ENCODE measurements at regions not wholly inside any gene's neighbourhood (a gene's known extent, or its start where the extent isn't known, plus 50 kb on each side); places are given as distances from the start of the nearest gene placed in this dataset.

DNA sequence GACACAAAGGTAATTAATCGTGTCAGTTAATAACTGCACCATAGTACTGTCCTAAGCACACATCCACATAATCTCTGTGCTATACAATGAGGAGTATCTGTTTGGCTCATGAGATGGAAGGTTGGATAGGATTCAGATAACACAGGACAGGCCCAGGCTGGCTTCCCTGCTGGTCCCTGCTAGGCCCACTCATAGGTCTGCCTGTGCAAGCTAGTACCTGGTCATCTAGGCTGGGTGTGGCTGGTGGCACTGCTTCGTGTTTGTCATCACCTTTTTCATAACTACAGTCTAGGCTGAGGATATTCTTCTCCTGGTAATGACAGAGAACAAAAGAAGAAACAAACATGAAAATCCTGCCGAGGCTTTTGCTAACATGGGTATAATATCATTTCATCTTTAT is 392.8 kb downstream of the TRIB2 start:
- DNase-seq, result no peak

DNA sequence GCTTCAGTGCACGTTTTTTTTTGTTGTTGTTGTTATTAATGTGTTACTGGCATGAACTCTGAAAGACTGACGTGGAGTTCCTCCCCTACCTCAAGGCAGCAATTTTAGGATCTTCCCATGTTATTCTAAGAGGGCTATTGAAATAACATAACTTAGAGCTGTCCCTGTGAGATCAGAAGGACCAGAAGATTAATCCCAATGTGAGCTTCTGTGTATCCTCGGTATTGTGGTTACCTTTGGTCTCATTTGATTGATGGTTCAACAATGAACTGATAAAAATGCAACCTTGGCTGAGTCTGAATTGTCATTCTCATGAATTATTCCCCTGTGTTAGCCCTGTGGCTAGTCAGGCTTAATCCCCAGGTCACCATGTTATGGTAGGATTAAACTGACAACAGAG is 394.1 kb downstream of the TRIB2 start:
- no peak for DNase-seq

DNA sequence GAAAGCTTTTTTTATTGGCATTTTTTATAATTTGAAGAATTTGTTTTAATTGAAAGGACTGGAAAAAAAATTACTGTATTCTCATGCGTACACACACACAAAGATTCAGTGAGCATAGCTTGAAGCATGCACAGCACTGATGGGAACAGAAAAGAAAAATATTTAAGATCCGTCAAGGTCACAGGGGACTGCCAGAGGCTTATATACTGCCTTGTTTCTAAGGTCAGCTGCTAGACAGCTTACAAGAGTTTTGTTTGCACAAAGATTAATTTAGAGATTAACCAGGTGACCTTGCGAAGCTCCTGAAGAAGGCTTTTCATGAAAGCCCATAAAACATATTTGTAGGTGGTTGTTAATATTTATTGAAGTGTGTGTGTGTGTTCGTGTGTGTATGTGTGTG is 396.3 kb downstream of the TRIB2 start:
- no peak for DNase-seq

DNA sequence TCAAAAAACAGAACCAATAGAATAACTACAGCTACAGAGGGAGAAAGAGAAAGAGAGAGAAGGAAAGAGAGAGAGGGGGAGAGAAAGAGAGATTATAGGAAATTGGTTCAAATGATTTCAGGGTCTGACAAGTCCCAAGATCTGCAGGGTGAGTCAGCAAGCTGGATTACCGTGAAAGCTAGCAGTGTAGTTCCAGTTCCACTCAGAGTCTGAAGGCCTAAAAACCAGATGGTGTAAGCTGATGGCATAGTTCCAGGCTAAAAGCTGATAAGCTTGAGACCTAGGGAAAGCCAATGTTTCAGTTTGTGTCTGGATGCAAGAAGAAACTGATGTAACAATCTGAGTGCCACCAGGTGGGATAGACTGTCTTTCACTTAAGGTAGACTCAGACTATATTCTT is 397.7 kb downstream of the TRIB2 start:
- no peak for DNase-seq

DNA sequence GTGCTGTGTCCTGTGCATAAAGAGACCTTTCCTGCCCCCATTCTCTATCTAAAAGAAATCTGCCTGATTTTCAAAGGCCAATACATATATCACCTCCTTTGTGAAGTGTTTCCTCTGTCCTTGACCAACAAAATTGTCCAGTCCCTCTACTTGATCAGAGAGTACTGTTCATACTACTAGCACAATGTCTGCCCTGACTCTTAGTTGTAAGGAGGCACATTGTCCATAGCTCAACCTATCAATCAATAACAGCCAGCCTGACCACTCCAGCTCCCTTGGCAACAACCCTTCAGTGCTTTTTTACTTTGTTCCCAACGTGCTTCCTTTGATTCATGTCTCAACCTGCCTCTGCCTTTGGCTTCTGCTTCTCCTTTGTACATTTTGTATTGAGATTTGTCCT is 398.9 kb downstream of the TRIB2 start:
- no peak for DNase-seq

DNA sequence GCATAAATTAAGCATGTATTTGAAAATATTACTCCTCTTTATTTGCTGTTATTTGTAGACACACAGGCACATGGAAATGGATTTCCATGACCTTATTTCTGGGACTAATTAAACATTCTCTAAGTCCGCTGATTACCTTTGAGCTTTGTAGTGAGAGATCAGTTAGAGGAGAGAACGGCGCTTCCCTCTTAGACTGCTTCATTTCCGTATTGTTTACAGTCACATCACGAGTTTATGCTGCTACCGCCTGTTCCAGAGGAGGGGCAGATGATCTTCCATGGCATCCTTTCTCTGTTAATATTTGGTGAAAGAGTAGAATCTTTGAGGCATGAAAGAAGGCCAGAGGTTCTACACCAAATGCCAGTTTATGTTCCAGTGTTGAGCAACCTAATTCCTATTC is 404.4 kb downstream of the TRIB2 start:
- DNase-seq, result no peak

DNA sequence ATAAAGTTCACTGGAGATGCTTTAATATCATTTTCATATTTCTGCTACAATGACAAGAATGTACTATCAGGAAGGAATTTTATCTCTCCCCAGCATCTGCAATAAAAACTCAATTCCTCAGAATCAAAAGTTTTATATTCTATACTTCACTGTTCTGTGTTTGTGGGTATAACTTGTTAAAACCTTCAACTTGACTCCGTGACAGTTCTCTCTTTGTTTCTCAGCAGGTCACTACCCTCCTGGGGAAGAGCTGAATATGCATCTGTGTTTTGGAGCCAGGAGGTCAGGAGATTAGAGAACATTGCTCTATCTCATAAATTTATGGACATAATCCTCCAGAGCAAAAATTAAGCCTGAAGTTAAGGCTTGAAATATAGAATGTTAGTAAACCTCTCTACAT is 411.4 kb downstream of the TRIB2 start:
- no peak for DNase-seq

DNA sequence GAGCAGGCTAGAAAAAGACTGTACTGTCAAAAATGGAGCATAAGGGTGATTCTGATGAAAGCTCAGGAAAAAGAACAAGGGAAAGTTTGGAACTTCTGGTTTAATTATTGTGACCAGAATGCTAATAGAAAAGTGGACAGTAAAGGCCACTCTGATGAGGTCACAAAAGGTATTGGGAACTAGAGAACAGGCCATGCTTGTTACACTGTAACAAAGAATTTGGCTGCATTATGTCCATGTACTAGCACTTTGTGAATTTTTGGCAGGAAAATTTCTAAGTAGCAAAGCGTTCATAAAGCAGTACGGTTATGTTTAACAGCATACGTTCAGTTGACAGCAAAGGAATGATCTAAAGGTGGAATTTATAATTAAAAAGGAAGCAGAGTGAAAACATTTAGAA is 418.6 kb downstream of the TRIB2 start:
- no peak for DNase-seq

DNA sequence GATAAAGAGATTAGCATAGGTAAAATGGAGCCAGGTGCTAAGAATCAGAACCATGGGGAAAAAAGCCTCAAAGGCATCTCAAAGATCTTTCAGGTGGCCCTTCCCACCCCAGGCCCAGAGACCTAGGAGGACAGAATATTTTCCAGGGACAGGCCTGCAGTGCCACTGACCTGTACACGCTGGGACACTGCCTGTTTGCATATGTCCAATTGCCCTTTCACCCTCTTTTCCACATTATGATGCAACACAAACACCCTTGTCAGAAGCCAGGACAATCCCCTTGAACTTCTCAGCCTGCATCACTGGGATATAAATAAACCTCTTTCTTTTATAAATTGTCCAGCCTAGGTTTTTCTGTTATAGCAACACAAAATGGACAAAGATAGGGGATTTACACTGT is 419.1 kb downstream of the TRIB2 start:
- no peak for DNase-seq

DNA sequence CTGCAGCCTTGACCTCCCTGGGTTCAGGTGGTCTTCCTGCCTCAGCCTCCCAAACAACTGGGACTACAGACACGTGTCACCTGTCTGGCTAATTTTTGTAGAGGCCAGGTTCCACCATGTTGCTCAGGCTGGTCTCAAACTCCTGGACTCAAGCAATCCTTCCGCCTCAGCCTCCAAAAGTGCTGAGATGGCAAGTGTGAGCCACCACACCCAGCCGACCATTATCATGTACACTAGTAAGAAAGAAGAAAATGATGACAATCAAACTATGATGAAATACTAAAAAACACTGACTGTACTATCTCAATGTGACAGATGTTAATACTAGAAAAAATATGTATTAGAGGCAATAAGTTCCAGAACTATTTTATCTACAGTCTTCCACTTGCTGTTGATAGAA is 420.9 kb downstream of the TRIB2 start:
- DNase-seq, result no peak

DNA sequence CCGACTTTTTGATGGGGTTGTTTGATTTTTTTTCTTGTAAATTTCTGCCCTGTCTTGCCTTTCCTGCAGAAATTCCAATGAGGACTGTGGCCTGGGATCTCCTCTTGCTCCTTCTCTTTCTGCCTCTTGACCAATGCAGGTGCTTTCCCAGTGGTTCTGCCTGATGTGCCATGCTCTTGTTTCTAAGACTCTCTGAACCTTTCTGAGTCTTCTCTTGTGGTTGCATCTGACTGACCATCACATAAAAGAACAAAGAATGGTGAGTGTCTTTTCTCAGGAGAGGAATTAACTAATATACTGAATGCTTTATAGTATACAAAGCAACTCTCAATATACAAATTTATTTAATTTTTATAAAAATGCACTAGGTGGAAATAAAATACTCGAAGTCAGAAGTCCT is 424.6 kb downstream of the TRIB2 start:
- DNase-seq, result no peak

DNA sequence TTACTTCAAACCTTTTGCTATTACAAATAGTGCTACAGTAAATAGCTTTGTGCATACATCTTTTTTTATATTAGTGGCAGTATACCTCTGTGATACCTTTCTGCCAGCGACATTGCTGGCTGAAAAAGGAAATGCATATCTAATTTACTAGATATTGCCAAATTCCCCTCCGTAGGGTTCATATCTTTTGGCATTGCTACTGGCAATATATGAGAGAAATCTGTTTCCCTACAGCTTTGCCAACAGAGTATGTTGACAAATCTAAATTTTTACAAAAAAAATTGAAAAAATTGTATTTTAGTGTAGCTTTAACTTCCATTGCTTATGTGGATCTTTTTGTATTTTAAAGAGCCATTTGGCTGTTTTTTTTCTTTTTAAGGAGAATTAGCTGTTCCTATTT is 426.7 kb downstream of the TRIB2 start:
- DNase-seq, result no peak

DNA sequence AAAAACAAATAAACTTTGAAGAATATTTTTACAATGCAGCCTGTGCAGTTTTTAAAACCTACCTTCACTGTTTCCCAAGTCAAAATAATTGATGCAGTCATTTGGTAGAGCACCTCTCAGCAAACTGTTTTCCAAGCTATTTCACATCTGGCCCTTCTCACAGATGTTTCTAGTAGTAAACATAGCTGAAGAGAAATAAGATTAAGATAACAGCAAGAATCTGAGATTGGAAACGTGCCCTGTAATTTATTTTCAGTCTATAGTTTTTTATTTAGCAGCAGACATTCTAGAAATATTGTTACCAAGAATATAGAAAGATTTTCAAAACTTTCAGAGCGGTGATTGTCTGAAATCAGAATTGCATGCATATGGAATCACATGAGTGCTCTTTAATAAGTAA is 440.2 kb downstream of the TRIB2 start:
- no peak for DNase-seq

DNA sequence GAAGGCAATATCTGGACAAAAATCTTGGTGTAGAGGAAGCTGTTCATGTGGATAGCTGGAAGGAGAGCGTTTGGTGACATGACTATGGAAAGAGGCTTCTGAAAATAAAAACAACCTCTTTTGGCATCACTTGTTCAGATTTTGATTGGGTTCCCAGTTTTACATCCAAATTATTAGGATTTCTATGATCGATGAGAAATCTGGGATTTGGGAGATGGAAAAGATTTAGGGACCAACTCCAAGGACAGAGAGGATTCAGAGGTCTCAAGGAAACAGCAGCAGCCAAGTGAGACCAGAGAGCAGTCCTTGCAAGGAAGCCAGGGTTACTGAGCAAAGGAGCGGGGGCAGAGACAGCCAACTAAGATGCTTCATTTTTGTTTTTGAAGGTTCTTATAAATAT is 441.7 kb downstream of the TRIB2 start:
- no peak for DNase-seq

DNA sequence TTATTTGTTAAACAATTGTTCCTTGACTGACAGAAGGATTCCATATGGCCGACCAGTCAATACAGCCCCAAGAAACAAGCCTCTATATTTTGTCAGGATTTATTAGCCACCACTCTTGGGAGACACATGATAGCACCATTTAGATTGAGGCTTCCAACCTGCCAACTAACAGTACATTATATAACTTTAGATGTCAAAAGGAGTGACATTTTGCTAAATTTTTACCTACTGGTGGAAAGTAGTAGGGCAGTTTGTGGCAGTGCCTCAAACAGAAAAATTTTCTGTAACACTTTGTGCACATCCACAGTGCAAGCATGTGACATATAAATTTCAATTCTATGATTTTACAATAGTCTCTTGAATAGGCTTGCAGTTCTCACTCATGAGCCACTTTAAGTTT is 464.0 kb downstream of the TRIB2 start:
- DNase-seq, result no peak

DNA sequence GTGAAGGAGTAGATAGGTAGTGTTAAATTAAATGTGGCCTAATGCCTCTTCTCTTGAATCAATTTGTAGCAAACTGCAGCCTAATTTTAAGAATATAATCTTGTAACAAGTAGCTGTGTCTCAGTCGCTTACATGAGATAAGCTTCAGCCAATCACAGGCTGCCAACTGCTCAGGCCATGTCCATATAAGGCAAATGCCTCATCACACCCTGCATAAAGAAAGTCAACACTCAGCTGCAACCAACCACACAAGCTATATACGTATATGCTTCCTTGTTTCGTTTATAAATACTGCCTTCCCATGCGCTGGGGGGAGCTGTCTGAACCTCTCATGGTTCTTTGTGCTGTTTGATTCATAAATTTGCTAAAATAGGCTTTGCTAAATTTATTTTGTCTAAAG is 476.3 kb downstream of the TRIB2 start:
- no peak for DNase-seq

DNA sequence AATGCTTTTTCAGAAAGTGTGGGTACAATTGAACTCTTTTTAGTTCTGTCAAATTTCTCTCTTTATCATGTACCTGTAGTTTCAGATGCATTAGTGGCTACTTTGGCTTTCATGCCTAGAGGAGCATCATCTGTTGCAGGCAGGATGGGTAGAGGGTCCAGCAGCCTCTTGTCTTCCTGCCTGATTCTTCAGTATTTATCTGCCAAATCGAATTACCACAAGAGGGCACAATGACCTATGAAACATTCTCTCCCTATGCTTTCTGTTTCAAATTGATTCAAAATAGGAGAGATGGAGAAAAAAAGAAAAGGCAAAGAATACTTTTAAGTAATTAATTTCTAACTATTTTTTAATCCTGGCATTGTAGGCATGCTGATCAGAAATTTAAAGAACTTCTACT is 477.2 kb downstream of the TRIB2 start:
- no peak for DNase-seq

DNA sequence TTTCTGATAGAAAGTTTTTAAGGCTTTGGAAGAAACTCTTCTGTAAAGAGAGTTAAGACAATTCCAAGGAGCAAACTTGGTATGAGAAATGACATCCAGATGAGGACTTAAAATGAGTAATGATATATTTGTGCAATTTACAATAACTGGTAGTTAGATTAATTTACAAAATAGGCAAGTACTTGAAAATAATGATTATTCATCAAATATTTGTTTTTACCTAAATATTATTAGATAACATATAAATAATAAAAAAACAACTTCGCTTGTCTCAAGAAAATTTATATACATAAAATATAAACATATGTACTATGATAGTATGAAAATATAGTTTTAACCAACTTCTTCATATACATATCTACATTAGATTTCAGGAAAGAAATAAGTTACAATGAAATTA is 478.5 kb downstream of the TRIB2 start:
- DNase-seq, result no peak

DNA sequence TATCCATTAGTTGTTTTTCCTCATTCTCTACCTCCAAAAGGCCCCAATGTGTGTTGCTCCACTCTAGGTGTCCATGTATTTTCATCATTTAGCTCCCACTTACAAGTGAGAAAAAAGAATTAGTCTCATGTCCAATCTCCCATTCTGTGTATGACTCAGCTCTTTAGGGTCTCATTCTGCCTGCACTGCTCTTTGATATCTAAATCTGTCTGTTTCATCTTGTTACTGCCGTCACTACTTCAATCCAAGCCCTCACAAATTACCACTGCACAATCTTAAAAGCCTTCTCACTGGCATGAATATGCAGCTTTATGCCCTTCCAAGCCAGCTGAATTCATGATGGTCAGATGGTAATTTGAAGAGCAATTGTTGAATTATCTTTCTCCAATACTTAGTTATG is 480.5 kb downstream of the TRIB2 start:
- no peak for DNase-seq

DNA sequence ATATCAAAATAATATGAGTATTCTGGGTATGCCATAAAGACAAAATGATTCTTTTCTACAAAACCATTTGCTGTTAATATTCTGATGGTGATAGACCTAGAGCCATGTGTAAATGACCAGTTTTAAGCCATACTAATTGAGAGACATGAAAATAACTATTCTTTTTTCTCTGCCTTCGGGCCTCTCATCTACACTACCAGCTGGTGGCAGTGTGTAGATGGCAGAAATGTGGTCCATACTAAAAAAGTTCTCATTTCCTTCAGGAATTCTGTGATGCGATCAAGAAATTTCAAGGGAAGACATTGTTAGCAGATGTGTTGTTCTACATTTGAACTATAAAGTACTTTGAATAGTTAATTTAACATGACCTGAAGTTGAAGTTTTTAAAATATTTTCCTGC is 485.2 kb downstream of the TRIB2 start:
- no peak for DNase-seq

DNA sequence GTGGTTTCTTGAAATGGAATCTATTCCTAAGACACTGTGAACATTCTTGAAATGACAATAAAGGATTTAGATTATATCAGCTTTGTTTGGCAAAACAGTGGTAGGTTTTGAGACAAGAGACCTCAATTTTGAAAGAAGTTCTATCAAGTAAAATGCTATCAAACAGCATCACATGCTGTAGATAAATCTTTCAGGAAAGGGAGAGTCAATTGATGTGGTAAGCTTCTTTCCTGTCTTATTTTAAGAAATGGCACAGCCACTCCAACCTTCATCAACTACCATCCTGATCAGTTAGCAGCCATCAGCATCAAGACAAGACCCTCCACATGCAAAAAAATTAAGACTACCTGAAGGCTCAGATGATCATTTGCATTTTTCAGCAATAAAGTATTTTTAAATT is 495.4 kb downstream of the TRIB2 start:
- no peak for DNase-seq

DNA sequence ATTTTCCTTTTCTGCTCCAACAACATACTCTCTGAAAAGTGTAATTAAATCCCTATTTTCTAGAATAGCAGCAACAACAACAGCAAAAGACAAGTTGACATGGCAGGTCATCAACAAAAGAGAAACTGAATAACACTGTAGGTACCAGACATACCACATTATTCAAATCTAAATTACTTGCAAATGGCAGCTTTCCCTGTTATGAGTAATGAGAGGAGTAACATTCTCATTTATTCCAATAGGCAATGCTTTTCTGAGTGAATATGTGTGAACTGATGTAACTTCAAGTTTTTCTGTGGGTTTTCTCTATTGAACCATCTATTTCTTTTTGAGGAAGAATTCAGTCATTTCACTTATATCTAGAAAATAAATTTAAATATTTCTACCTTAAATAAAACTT is 501.5 kb downstream of the TRIB2 start:
- no peak for DNase-seq

DNA sequence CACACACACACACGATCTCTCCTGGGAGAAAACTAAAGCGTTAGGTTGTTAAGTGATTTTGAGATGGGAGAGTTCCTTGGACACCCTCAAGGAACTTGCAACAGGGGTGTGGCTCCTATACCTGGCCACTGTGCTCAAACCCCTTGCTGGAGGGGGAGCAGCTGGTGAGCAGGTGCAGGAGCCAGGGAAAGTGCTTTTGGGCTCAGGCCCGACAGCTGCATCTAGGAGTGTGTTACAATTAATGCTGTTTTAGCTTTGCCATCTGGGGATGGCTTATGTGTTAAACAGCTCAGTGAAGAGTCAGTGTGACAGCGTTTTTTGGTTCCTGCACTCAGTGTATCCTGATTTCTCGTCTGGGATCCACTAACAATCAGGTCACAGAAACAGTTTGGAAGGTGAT is 510.8 kb downstream of the TRIB2 start:
- no peak for DNase-seq

DNA sequence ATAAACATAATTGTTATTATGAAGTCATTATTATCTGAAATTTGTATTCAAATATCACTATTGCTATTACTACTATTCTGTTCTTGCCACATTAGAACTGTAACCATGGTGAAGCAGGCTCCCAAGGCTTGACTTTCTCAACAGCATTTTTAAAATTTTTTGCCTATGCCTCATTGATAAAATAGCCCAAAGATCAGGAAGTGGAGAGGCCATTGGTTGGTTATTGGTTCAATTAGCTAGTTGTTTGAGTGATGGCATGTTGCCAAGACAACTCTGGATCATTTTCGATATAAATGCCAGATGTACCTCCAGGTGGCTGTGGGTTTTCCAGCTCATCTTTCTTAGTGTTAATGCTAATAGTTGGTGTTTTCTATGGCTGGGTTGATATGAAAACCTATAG is 513.5 kb downstream of the TRIB2 start:
- DNase-seq, result no peak

DNA sequence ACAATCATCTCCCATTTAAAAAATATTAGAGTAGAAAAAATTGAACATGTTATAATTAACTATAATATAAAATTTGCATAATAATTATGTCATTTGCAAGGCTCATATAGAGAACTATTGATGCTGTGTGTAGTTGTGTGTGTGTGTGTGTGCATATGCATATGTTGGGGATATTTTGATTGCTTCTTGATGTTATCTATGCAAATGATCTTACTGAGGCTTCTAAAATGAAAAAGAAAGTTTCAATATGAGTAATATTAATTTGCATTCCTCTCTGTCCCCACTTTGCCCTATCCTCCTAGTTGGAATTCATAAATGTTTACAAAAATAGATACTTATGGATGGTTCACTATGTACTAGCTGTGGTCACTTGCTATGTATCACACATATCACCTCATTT is 523.3 kb downstream of the TRIB2 start:
- DNase-seq, result no peak

DNA sequence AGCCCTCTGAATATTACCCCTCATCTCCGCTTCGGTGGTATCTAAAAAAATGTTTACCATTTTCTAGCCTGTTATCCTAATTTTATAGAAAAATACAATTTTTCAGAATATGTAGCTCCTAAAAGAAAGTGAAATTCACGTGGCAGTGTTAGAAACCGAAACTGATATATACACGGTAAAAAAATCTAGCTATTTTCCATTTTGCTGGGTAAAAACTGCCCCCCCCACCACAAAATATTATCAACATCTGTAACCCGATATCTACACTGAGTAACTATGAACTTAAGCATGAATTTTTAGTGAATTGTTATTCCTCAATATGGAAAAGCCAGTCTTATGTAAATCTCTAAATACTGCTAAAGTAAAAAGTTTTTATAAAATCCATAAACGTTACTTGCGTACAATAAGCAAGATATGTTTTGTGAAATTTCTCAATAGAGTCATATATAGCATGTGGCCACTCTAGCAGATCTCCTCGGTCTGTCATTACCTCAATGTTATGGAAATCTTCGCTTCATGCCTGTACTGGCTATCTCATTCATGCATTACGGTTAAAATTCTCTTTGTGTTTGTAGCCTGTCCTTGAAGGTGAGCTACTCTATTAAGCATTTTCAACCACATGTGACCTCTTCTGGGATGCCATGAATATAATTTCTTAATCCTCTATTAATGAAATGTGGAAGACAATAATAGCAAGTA is 524.2 kb downstream of the TRIB2 start:
- DNase-seq, result no peak
